Lung (tissue), 11 donors: ENCODE measurements at regions not wholly inside any gene's neighbourhood (a gene's known extent, or its start where the extent isn't known, plus 50 kb on each side); places are given as distances from the start of the nearest gene placed in this dataset.

Experiments used
- ATAC-seq: fragments of 200-7000 bp; cut with Tn5 transposase; one replicate; pipeline ENCODE4 v1.9.1; 2020; ENCODE audit warnings: moderate number of reproducible peaks; ENCODE audit not compliant: insufficient read depth, low FRiP score
- DNase-seq, 3 donors: peaks; one replicate each; pipeline ENCODE4 v3.0.0-alpha.2; 2013 to 2017
- H3K27ac ChIP-seq, 2 donors: one replicate each; pipeline ENCODE4 v1.5.1; 2013; ENCODE audit warnings: mild to moderate bottlenecking in 2 of 2, moderate library complexity in 2 of 2, control low read depth in 1 of 2, inconsistent platforms in 1 of 2, low read depth in 1 of 2, low read length in 1 of 2
- H3K27me3 ChIP-seq, 3 donors: one replicate each; pipeline ENCODE4 v1.5.1; 2013; ENCODE audit warnings: low read length in 2 of 3; ENCODE audit not compliant: control insufficient read depth in 3 of 3, insufficient read depth in 3 of 3
- H3K36me3 ChIP-seq, 4 donors: one replicate each; pipeline ENCODE4 v1.5.1; 2013; ENCODE audit warnings: low read length in 4 of 4, mild to moderate bottlenecking in 1 of 4, moderate library complexity in 1 of 4; ENCODE audit not compliant: control insufficient read depth in 4 of 4, insufficient read depth in 4 of 4
- H3K4me1 ChIP-seq, 5 donors: one replicate each; pipeline ENCODE4 v1.5.1; 2013; ENCODE audit warnings: low read length in 5 of 5, mild to moderate bottlenecking in 2 of 5, moderate library complexity in 1 of 5; ENCODE audit not compliant: control insufficient read depth in 5 of 5, insufficient read depth in 5 of 5
- H3K4me3 ChIP-seq: one replicate; pipeline ENCODE4 v1.5.1; 2013; ENCODE audit warnings: mild to moderate bottlenecking, control low read depth, moderate library complexity
- H3K9ac ChIP-seq, 2 donors: one replicate each; pipeline ENCODE4 v1.5.1; 2013; ENCODE audit warnings: low read length in 2 of 2, control low read depth in 1 of 2; ENCODE audit not compliant: insufficient read depth in 1 of 2
- H3K9me3 ChIP-seq, 4 donors: one replicate each; pipeline ENCODE4 v1.5.1; 2013; ENCODE audit warnings: low read length in 3 of 4, mild to moderate bottlenecking in 1 of 4, moderate library complexity in 1 of 4; ENCODE audit not compliant: control insufficient read depth in 4 of 4, insufficient read depth in 3 of 4
- CTCF ChIP-seq: IDR thresholded peaks from 2 replicates; pipeline ENCODE4 v1.5.1; 2012; ENCODE audit warnings: mild to moderate bottlenecking; ENCODE audit errors: control extremely low read depth, extremely low read depth
- WGBS, 2 donors: extraction: QIAGEN DNeasy Blood & Tissue Kit; methylation state at CpG; one replicate each; pipeline ENCODE4 v1.1.7; 2013; 5-methylcytosine and 5-hydroxymethylcytosine counted together
- donor health status: control.
- donor health status: control.
- donor health status: Bipolar disorder and iron deficiency.
- donor health status: healthy.
- donor health status: DM: yes; HTN: yes; CAD: no.

DNA sequence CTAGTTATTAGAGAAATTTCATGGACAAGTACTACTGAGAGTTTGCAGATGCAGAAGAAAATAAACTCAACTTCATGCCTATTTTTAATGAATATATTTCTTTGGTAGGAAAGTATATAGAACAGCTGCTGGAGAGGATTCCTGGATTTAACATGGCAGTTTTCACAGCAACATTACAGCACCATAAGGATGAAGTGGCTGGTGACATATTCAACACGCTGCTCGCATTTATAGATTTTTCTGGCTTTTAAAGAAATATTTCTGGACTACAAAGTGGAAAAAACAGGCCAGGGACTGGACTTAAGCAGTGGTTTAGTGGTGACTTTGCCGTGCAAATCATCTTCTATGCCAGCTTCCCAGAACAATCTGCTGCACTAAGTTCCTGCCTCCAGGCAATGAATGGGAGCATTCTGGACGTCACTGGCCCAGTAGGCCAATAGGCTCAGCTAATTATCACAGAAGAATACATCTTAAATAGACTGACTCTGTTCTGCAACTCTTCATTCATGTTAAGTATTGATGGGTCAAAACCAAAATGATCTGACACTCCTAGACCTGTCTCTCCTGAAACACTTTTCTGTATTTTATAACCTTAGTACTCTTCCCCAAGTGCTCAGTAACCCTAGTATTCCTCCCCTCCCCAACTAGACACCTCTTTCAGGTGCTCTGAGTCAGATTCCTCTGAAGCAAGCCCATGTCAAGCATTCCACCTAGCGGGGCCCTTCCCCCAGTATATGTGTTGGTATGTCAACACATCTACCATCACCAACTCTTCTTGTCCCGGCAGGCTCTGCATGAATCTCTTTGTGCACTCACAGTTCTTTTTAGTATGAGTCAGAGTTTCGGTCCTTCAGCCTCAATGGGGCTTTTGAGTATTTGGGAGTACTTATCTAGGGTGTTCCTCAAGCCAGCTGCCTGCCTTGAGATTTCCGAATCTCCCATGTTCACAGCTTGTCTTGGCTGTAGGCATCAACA, 625.5 kb downstream of the CHSY3 start:
- no peak for TF ChIP-seq CTCF

GRCh38 chr5:130529111-130529510, 624.8 kb downstream of the CHSY3 start:
- Histone ChIP-seq H3K36me3 (no peaks in the 10 kb centered on the region), H3K27me3 (no peaks in the 10 kb centered on the region), H3K4me3 (no peak overlapping the region), H3K4me1 (peaks cover 0 to 4% (median 0%) of the 10 kb centered on the region in 5 donors), H3K27ac (no peak overlapping the region), H3K9ac (no peak overlapping the region), H3K9me3 (no peaks in the 10 kb centered on the region)
- ATAC-seq (no peak), DNase-seq (no peak)
- WGBS, 2 donors: 92 to 93% methylated on average over 1 of the region's 1 CpG
- no peak for TF ChIP-seq CTCF

More for the DNA sequence above, 625.5 kb downstream of the CHSY3 start:
- Histone ChIP-seq H3K4me1 (peaks cover 0 to 4% (median 0%) of the 10 kb centered on the region in 5 donors), H3K4me3 (no peak overlapping the region), H3K27ac (peak overlapping the region in 1 of 2 donors; percentile 75), H3K36me3 (no peaks in the 10 kb centered on the region), H3K27me3 (no peaks in the 10 kb centered on the region), H3K9me3 (no peaks in the 10 kb centered on the region), H3K9ac (no peak overlapping the region)
- WGBS, 2 donors: 74 to 83% methylated on average over 8 of the region's 8 CpGs
- ATAC-seq: peak; percentile 70
- peak in 1 of 3 donors; percentile 52 for DNase-seq

DNA sequence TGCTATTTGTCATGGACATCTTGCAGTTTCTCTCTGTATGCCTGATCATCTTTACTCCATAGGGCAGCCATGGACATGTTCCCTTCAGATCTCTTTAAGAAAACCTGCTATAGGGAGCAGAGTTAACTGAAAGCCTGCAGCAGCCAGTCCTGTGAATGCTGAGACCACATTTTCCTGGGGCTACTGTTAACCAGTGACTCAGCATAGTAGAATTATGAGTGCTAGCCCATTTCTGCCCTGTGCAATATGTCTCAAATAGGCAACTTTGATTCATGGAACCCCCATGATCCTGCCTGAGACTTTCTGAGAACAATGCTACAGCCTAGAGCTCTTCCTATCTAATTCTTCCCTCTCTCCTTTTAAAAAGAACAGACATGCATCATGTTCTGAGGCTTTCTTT, 624.2 kb downstream of the CHSY3 start:
- H3K27ac ChIP-seq: no peak overlapping the region
- no peak overlapping the region for H3K4me3 ChIP-seq
- no peaks in the 10 kb centered on the region for H3K27me3 ChIP-seq
- no peaks in the 10 kb centered on the region for H3K36me3 ChIP-seq
- H3K9me3 ChIP-seq: no peaks in the 10 kb centered on the region
- ATAC-seq (no peak), DNase-seq (no peak)
- H3K9ac ChIP-seq: no peak overlapping the region
- no peak for TF ChIP-seq CTCF
- H3K4me1 ChIP-seq: peaks cover 0 to 4% (median 0%) of the 10 kb centered on the region in 5 donors
